ENCODE measurements at regions not wholly inside any gene's neighbourhood (a gene's known extent, or its start where the extent isn't known, plus 50 kb on each side); places are given as distances from the start of the nearest gene placed in this dataset.
"Not testable (repeated sequence)": the region's sequence is repeated elsewhere in the genome, so short reads cannot be mapped to it uniquely, and the experiment has no call there.

- DNase-seq (ENCODE audit: low read depth), result peak; percentile 90
Observed at GRCh38 chr7:131861620-131862346, 305.4 kb upstream of the PODXL start.

GRCh38 chr7:131859147-131859821 is 302.9 kb upstream of the PODXL start:
- peak; percentile 85 for DNase-seq (ENCODE audit: low read depth)

DNA sequence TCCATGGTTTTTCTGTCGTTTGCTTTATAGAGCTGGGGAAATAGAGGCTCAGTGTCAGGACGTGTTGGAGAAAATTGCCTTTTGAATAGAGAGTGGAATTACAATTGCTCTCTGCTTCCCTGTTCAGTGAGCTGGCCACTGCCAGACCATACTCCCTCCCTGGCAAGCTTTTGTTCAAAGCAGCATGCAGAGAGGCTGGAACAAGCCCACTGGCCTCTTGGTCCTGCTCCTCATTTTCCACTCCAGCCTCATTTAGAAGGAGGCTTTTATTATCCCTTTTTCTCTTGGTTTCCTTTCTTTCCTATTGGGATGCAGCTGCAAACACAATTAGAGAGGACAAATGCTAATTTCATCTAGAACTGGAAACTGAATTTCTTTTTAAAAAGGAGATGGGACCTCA is 302.2 kb upstream of the PODXL start:
- DNase-seq (ENCODE audit: low read depth), result no peak

DNA sequence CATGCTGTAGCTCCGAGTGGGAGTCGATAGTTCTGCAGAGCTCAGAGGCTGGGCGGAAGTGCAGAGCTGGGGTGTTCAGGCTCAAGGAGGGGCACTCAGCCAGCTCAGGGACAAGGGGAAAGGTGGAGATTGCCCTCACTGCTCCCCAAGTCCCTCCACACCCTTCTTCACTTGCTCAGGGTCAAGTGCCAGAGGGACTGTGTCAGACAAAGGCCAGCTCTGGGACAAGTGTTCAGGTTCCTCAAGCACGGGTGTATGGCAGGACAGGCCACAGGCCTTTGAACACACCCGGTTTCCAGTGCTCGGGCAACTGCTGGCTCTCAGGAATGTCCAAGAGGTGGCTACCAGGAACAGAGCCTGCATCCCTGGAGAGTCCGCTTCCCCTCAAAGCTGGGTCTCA is 293.0 kb upstream of the PODXL start:
- no peak for DNase-seq (ENCODE audit: low read depth)

DNA sequence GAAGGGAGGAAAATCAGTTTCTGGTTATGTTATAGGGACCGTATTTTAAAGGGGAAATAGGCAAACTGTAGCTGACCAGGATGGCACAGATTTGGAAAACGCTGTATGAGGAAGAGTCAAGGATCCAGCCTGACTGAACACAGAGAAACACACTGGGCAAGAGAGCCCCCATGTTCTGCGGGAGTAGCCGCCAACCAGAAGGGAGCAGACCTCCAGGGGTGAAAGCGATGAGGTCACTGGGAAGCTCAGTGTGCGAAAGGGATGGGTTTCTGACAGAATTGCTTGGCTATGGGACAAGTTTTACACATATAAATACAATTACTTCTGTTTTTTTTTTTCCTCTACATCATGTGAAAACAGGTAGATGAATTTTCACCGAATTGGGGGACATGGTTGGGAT is 291.6 kb upstream of the PODXL start:
- no peak for DNase-seq (ENCODE audit: low read depth)

DNA sequence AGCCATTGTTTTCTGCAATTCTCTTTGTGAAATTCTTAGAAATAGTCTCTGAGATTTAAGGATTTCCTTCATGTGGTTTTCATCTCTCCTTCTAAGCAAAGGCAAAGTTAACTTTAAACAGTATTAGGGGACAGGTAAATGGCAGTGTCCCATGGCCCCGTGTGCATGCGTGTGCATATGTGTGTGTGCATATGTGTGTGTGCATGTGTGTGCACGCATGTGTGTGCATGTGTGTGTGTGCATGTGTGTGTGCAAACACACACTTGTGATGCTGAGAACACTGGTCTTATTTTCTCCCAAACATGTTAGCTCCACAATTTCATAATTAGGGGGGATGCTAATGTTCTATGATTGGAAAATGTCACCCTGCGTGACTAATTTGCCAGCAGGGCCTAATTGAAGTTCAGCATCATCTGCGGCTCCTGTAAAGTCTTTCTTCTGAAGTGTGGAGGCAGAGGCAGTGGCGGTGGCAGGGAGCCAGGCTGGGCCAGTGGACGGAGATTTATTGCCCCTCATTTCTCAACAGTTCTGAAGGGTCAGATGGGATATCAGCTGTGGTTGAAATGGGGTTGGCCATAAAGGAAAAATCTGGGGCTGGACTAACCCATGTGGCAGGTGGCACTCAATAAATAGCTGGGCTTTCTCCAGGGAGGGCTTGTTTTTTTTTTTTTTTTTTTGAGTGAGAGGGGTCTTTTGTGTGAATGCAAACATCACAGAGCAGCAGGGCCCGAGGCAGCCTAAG is 289.3 kb upstream of the PODXL start:
- DNase-seq (ENCODE audit: low read depth), result no peak

- no peak for DNase-seq (ENCODE audit: low read depth)
Observed at GRCh38 chr7:131844369-131844768, 287.9 kb upstream of the PODXL start.

DNA sequence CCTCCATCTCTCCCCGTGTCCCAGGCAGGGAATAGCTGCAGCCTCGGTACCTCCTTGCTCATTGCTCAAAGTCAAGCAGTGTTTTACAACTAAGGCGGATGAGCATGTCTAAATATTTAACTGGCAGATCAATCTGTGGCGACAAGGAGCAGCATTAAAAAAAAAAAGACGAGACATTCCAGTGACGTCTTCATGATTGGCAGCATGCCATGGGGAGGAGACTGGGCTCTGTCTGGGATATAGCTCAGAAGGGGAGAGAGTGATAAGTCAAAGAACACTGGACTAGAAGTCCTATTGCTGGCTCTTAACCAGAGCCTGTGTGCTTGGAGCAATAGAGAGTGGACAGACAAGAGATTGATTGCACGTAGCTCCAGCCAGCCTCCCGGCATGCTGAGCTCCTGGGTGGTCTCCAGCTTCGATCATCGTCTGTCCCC is 287.5 kb upstream of the PODXL start:
- peak; percentile 32 for DNase-seq (ENCODE audit: low read depth)

- DNase-seq (ENCODE audit: low read depth), result peak; percentile 15
Observed at GRCh38 chr7:131839967-131840690, 283.7 kb upstream of the PODXL start.

DNA sequence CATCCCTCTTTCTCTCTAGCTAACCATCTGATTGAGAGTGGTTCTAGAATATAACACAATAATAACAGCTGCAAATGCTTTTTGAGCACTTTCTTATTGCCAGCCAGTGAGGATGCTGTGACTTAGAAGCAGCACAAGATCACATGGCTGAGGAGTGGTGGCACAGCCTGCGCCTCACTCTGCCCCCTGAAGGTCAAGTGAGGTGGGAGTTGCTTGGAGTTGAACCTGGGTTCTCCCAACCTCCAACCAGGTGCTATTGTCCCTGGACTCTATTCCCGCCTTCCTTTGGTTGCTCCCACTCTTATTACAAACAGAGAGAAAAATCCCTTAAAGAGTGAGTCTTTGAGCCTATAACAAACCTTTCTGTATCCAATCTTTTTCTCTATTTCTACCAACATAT is 280.3 kb upstream of the PODXL start:
- no peak for DNase-seq (ENCODE audit: low read depth)

GRCh38 chr7:131835141-131835540 is 278.7 kb upstream of the PODXL start:
- DNase-seq (ENCODE audit: low read depth), result no peak

DNA sequence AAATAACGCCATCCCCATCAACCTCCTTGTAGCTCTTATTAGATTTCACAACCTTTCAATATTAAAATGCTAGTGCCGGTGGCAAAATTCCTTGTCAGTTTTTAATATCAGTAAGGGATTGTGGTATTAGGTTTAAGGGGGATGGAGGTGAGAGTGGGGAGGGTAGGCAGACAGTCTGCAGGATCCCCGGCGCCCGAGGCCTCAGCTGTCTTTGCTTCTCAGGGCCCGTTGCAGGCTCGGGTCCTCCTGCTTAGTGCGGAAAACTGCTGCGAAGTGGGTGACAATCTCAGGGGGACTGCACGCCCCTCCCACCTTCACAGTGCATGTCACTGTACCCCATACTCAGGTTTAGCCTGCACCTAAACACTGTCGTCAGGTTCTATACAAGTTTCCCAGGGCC is 274.3 kb upstream of the PODXL start:
- DNase-seq (ENCODE audit: low read depth), result no peak

- peak; percentile 43 for DNase-seq (ENCODE audit: low read depth)
Observed at GRCh38 chr7:131829947-131830558, 273.6 kb upstream of the PODXL start.

DNA sequence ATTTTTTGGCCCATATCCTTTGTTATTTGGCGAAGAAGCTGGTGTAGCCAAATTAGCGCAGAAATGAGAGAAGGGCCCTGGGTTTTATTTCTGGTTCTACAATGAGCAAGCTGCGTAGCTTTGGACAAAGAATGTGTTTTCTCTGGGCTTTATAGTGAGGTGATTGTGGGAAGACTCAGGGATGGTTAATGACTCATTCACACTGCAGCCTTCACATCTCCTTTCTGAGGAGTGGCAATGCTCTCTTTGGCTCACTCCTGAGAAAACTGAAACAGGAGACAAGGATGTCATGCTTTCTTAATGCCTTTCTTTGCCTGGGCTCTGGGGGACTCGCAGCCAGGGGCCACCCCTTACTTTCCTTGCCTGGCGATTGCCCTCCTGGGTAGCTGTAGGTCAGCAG is 271.0 kb upstream of the PODXL start:
- peak; percentile 86 for DNase-seq (ENCODE audit: low read depth)

DNA sequence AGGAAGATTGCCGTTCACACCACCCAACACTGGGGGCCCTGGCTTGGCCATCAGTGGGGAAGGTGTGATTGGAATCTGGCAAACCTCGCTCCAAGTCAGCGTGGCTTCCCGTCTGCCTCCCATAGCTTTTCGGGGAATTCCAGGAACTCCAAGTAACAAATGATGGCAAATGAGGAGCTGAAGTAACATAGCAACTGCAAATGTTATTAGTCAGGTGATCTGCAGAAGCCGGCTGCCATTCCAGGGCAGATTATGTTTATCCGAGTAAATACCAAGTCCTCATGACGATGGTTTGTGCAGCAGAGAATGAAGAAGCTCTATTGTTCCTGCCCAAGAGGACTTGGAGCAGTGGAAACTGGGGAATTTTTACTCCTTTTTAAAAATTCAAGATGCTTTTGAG is 270.5 kb upstream of the PODXL start:
- DNase-seq (ENCODE audit: low read depth), result peak; percentile 64

- DNase-seq (ENCODE audit: low read depth), result not testable (repeated sequence)
Observed at GRCh38 chr7:131823961-131824440, 267.6 kb upstream of the PODXL start.

DNA sequence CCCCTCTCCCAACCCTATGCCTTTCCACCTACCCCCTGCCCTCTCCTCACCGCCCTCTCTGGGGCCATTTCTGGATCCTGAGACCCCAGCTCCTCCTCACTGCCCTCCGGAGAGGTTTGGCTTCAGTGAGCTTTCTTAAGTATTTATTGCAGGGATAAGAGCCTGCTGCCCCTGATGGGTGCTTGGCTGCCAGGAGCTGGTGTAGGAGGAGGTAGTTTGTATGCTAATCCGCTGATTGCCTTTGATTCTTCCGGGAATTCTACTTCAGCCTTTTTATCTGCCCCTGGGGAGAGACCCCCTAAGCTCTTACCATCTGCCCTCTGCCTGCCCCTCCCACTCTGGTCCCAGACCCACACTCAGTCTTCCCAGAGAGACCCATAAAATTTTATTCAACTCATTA is 263.5 kb upstream of the PODXL start:
- no peak for DNase-seq (ENCODE audit: low read depth)

- no peak for DNase-seq (ENCODE audit: low read depth)
Observed at GRCh38 chr7:131816391-131817007, 260.1 kb upstream of the PODXL start.

GRCh38 chr7:131808736-131809135 is 252.3 kb upstream of the PODXL start:
- no peak for DNase-seq (ENCODE audit: low read depth)

- DNase-seq (ENCODE audit: low read depth), result not testable (repeated sequence)
Observed at GRCh38 chr7:131808156-131808555, 251.7 kb upstream of the PODXL start.

GRCh38 chr7:131803816-131804215 is 247.4 kb upstream of the PODXL start:
- DNase-seq (ENCODE audit: low read depth), result no peak

Measured in HT1080 (cell line).